GM13977 (cell line): ENCODE measurements at regions not wholly inside any gene's neighbourhood (a gene's known extent, or its start where the extent isn't known, plus 50 kb on each side); places are given as distances from the start of the nearest gene placed in this dataset.

Experiments
- DNase-seq: peaks from one replicate; pipeline ENCODE4 v3.0.0; 2012; ENCODE audit warnings: low spot score
- in situ Hi-C: fragments of 300-500 bp; cut with MboI; formaldehyde crosslinking; loops from one replicate; pipeline ENCODE4 v1.12.0; 2022; ENCODE audit warnings: low sequenced_read_pairs, low pct_unique_long_range_greater_than_20kb, mixed read lengths, inconsistent platforms; ENCODE audit not compliant: unreplicated experiment
- TF ChIP-seq, protein P1 (sequence below): IDR thresholded peaks from 2 replicates; pipeline ENCODE4 v1.5.1; 2012; ENCODE audit warnings: mild to moderate bottlenecking, control low read depth; ENCODE audit not compliant: insufficient read depth; ENCODE audit errors: extremely low read depth, missing control alignments

DNA sequence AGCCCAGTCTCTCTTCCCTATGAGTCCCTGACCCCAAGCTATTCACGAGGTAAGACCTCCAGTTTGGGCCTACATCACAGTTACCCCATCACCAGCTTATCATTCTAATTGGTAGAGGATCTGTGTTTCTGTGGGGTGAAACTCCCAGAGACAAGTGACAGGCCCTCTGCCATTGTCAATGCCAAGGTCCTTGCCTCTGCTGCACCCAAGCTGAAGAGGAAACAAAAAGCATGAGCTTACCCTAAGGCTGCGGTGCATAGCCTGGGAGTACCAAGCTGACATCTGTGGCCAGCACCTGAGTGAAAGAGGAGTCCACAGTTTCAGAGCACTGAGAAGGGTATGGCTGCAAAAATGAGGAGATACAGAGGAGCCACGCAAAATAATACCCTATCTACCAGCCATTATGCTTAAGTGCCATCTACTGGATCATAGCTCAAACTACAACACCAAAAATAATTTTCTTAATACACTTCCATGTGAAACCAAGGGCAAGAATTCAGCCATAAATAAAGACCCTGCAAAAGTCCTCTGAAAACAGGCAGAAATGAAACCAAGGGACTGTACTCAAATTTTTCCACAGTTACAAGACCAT lies 62.3 kb upstream of the ANO5 start:
- DNase-seq: no peak
- in situ Hi-C loops: loop anchor here (25.0 kb wide), 1 partner anchor 1493 kb away; no protein-coding TSS in a partner anchor
- TF ChIP-seq, protein P1, sequence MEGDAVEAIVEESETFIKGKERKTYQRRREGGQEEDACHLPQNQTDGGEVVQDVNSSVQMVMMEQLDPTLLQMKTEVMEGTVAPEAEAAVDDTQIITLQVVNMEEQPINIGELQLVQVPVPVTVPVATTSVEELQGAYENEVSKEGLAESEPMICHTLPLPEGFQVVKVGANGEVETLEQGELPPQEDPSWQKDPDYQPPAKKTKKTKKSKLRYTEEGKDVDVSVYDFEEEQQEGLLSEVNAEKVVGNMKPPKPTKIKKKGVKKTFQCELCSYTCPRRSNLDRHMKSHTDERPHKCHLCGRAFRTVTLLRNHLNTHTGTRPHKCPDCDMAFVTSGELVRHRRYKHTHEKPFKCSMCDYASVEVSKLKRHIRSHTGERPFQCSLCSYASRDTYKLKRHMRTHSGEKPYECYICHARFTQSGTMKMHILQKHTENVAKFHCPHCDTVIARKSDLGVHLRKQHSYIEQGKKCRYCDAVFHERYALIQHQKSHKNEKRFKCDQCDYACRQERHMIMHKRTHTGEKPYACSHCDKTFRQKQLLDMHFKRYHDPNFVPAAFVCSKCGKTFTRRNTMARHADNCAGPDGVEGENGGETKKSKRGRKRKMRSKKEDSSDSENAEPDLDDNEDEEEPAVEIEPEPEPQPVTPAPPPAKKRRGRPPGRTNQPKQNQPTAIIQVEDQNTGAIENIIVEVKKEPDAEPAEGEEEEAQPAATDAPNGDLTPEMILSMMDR: peak; percentile 29

DNA sequence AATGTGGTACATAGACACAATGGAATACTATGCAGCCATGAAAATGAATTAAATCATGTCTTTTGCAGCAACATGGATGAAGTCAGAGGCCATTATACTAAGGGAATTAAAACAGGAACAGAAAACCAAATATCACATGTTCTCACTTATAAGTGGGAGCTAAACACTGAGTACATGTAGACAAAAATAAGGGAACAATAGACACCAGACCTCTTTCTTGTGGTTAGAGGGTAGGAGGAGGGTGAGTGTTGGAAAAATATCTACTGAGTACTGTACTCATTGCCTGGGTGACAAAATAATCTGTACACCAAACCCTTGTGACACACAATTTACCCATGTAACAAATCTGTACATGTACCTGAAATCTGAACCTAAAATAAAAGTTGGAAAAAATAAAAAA lies 59.1 kb upstream of the ANO5 start:
- TF ChIP-seq, protein P1: no peak
- no peak for DNase-seq
- in situ Hi-C loops: loop anchor here (25.0 kb wide), 1 partner anchor 1496 kb away; no protein-coding TSS in a partner anchor

DNA sequence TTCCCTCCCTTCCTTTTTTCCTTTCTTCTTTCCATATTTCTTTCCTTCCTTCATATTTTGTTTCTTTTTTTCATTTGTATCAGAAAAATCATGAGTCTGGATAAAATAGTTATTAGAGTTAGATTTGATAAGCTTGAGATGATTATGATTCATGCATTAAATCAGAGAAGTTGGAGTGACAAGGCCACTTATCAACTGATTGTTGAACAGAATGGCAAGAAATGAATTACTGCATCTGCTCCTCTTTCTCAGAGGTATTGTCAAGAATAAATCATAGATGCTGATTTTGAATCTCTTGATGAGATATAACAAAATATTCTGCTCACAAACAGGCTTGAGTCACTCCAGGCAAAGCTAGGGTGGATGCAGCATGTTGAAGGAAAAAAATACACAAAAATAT lies 54.6 kb upstream of the ANO5 start:
- no peak for DNase-seq
- in situ Hi-C loops: loop anchor here (25.0 kb wide), 1 partner anchor 1501 kb away; no protein-coding TSS in a partner anchor
- TF ChIP-seq, protein P1: no peak
